K562 (cell line): ENCODE measurements at regions not wholly inside any gene's neighbourhood (a gene's known extent, or its start where the extent isn't known, plus 50 kb on each side); places are given as distances from the start of the nearest gene placed in this dataset.

ENCODE experiments used
- ATAC-seq: fragments of 200-7000 bp; cut with Tn5 transposase; 3 replicates; pipeline ENCODE4 v1.9.1; 2020; ENCODE audit warnings: moderate library complexity
- BruUV-seq: library from RNA; stranded (reverse); fragments of 400-500 nt; replicated peaks from 2 replicates; lab custom pipeline; 2021; lab: Mats Ljungman, UMichigan
- CTCF ChIA-PET: fragments of 300-600 bp; formaldehyde crosslinking; extraction: SDS; loops from one replicate; lab custom pipeline; 2021; ENCODE audit warnings: low intra/inter-chr PET ratio; lab: Yijun Ruan, JAX
- POLR2A ChIA-PET: fragments of 300-600, 350-650 bp; sonication (Branson Sonifier 250); formaldehyde crosslinking; extraction: SDS; loops from one replicate; lab custom pipeline; 2021; ENCODE audit warnings: antibody characterized with exemption, inconsistent platforms; lab: Yijun Ruan, JAX
- DNase-seq, 4 experiments: peaks; one replicate each; pipeline versions ENCODE4 v3.0.0 to v3.0.0-alpha.2; 2011 to 2018; ENCODE audit warnings: low spot score in 3 of 4, mixed read lengths in 3 of 4; ENCODE audit errors: extremely low read depth in 1 of 4
- FAIRE-seq: peaks from 2 replicates; lab custom pipeline; 2011; peaks lifted over from hg19 to GRCh38; lab: Jason Lieb, UNC
- H2AFZ ChIP-seq: 2 replicates; pipeline ENCODE4 v1.6.0; 2011; ENCODE audit warnings: low read depth, low read length, control low read depth, inconsistent platforms
- H3K27ac ChIP-seq: fragments of 200-600 bp; 3 replicates; pipeline ENCODE4 v1.8.0; 2011; ENCODE audit warnings: low read depth, mild to moderate bottlenecking, control low read depth, inconsistent platforms, low read length, moderate library complexity, mixed read lengths; ENCODE audit errors: extremely low read depth
- H3K27me3 ChIP-seq, 2 experiments: fragments of 300-600 bp in 1 of 2; 2 replicates in 1 of 2; 3 replicates in 1 of 2; pipeline versions ENCODE4 v1.6.0 to v1.8.0; 2011; ENCODE audit warnings: inconsistent platforms in 2 of 2, low read length in 2 of 2, mild to moderate bottlenecking in 1 of 2, mixed read lengths in 1 of 2, moderate library complexity in 1 of 2; ENCODE audit not compliant: control insufficient read depth in 2 of 2, insufficient read depth in 2 of 2
- H3K36me3 ChIP-seq: fragments of 300-600 bp; 3 replicates; pipeline ENCODE4 v1.8.0; 2011; ENCODE audit warnings: mild to moderate bottlenecking, low read length, inconsistent platforms; ENCODE audit not compliant: control insufficient read depth, insufficient read depth
- H3K4me1 ChIP-seq, 2 experiments: fragments of 200-600 bp in 1 of 2; replicated peaks in 1 of 2; 2 replicates in 1 of 2; 3 replicates in 1 of 2; pipeline versions ENCODE4 v1.5.1 to v1.8.0; 2011; ENCODE audit warnings: inconsistent platforms in 2 of 2, low read length in 2 of 2, mild to moderate bottlenecking in 1 of 2, mixed read lengths in 1 of 2, moderate library complexity in 1 of 2; ENCODE audit not compliant: control insufficient read depth in 2 of 2, insufficient read depth in 2 of 2
- H3K4me2 ChIP-seq: 2 replicates; pipeline ENCODE4 v1.6.1; 2011; ENCODE audit warnings: low read length, control low read depth, inconsistent platforms, mixed read lengths; ENCODE audit not compliant: insufficient read depth
- H3K4me3 ChIP-seq: fragments of 200-600 bp; sonication (generic), shearing (Covaris generic); 2 replicates; pipeline ENCODE4 v1.5.1; 2016; ENCODE audit warnings: control low read depth, inconsistent platforms
- H3K79me2 ChIP-seq: fragments of 200-600 bp; 3 replicates; pipeline ENCODE4 v1.8.0; 2011; ENCODE audit warnings: low read length, inconsistent platforms; ENCODE audit not compliant: control insufficient read depth, insufficient read depth
- H3K9ac ChIP-seq, 2 experiments: 2 replicates each; pipeline versions ENCODE4 v1.6.0 to v1.6.1; 2011; ENCODE audit warnings: low read depth in 2 of 2, low read length in 2 of 2, control low read depth in 1 of 2, inconsistent platforms in 1 of 2, mild to moderate bottlenecking in 1 of 2, mixed read lengths in 1 of 2; ENCODE audit not compliant: insufficient read depth in 1 of 2
- H3K9me1 ChIP-seq: one replicate; pipeline ENCODE4 v1.6.0; 2011; ENCODE audit warnings: inconsistent platforms, mild to moderate bottlenecking, low read length, moderate library complexity; ENCODE audit not compliant: control insufficient read depth, insufficient read depth
- H3K9me3 ChIP-seq: replicated peaks from 2 replicates; pipeline ENCODE4 v1.5.1; 2011; ENCODE audit warnings: low read depth, low read length, inconsistent platforms; ENCODE audit not compliant: control insufficient read depth, insufficient read depth
- H4K20me1 ChIP-seq: replicated peaks from 2 replicates; pipeline ENCODE4 v1.6.1; 2011; ENCODE audit warnings: low read length, inconsistent platforms, mixed read lengths; ENCODE audit not compliant: control insufficient read depth, insufficient read depth
- ARNT ChIP-seq, 2 experiments: fragments of 450-650 bp; IDR thresholded peaks; 2 replicates each; pipeline ENCODE4 v1.6.1; 2016; ENCODE audit warnings: mild to moderate bottlenecking in 1 of 2
- BRF1 ChIP-seq: IDR thresholded peaks from 3 replicates; pipeline ENCODE4 v1.6.1; 2011; ENCODE audit warnings: borderline replicate concordance, mild to moderate bottlenecking; ENCODE audit not compliant: insufficient read length; ENCODE audit errors: extremely low read depth
- ESRRA ChIP-seq: fragments of 450-650 bp; IDR thresholded peaks from 2 replicates; pipeline ENCODE4 v1.6.1; 2014; ENCODE audit warnings: low read depth, mild to moderate bottlenecking, moderate library complexity, borderline replicate concordance
- FOSL1 ChIP-seq: fragments of 200-800 bp; sonication (Bioruptor generic); conservative IDR thresholded peaks from 2 replicates; pipeline ENCODE4 v1.6.1; 2016; ENCODE audit warnings: missing genetic modification characterization, missing compliant biosample characterization
- HDAC8 ChIP-seq: fragments of 450-650 bp; IDR thresholded peaks from 2 replicates; pipeline ENCODE4 v1.6.1; 2016; ENCODE audit warnings: mild to moderate bottlenecking, missing genetic modification characterization, moderate library complexity, missing compliant biosample characterization
- KDM2B ChIP-seq: fragments of 250-450 bp; sonication (Bioruptor Pico); IDR thresholded peaks from 2 replicates; pipeline ENCODE4 v1.8.0; 2021; ENCODE audit warnings: mild to moderate bottlenecking, moderate library complexity
- MBD2 ChIP-seq: sonication (generic); IDR thresholded peaks from 2 replicates; pipeline ENCODE4 v1.6.1; 2016; ENCODE audit warnings: low read depth, borderline replicate concordance
- MCM7 ChIP-seq, 2 experiments: fragments of 450-650 bp; IDR thresholded peaks; 2 replicates each; pipeline ENCODE4 v1.6.1; 2016 to 2018
- MYC ChIP-seq, 2 experiments: fragments of 250-450 bp in 1 of 2; sonication (Bioruptor Pico) in 1 of 2; IDR thresholded peaks; 2 replicates each; pipeline versions ENCODE4 v1.5.1 to v1.6.1; 2012 to 2021; ENCODE audit warnings: low read depth in 2 of 2, borderline replicate concordance in 1 of 2, improper control_type of control experiment in 1 of 2, low read length in 1 of 2, mild to moderate bottlenecking in 1 of 2, moderate library complexity in 1 of 2
- NR2F6 ChIP-seq: fragments of 450-650 bp; formaldehyde crosslinking; IDR thresholded peaks from 2 replicates; pipeline ENCODE4 v1.4.0; 2020; ENCODE audit warnings: mild to moderate bottlenecking
- PKNOX1 ChIP-seq: fragments of 450-650 bp; IDR thresholded peaks from 2 replicates; pipeline ENCODE4 v1.6.1; 2016
- PTTG1 ChIP-seq: fragments of 450-650 bp; IDR thresholded peaks from 2 replicates; pipeline ENCODE4 v1.6.1; 2016; ENCODE audit warnings: low read depth, mild to moderate bottlenecking, missing genetic modification characterization, missing compliant biosample characterization
- ZBTB12 ChIP-seq: fragments of 250-450 bp; sonication (Bioruptor Pico); IDR thresholded peaks from 2 replicates; pipeline ENCODE4 v1.4.0; 2020
- ZC3H4 ChIP-seq: sonication (generic); formaldehyde crosslinking; IDR thresholded peaks from 2 replicates; pipeline ENCODE4 v1.9.0; 2021; ENCODE audit warnings: missing genetic modification reagents, borderline replicate concordance
- ZFP1 ChIP-seq: fragments of 450-650 bp; formaldehyde crosslinking; IDR thresholded peaks from 2 replicates; pipeline ENCODE4 v1.4.0; 2020; ENCODE audit warnings: mild to moderate bottlenecking, mixed read lengths
- ZNF589 ChIP-seq: fragments of 200-800 bp; sonication (Bioruptor generic); IDR thresholded peaks from 2 replicates; pipeline ENCODE4 v1.6.1; 2016; ENCODE audit warnings: low read depth, missing genetic modification characterization, missing compliant biosample characterization
- WGBS: fragments of 100-300 bp; shearing (Covaris generic); methylation state at CpG from one replicate; pipeline ENCODE4 v1.1.6; 2016; ENCODE audit warnings: low coverage, mixed read lengths; ENCODE audit not compliant: insufficient coverage; ENCODE audit errors: missing lambda C conversion rate; 5-methylcytosine and 5-hydroxymethylcytosine counted together
- in situ Hi-C: fragments of 300-500 bp; cut with MboI; formaldehyde crosslinking; loops from 4 replicates; pipeline ENCODE4 v1.15.0; 2018; ENCODE audit warnings: inconsistent platforms, mixed read lengths
- intact Hi-C: fragments of 100-400 bp; cut with micrococcal nuclease; formaldehyde crosslinking; loops from 2 replicates; pipeline ENCODE4 v1.14.2; 2022

- no peak for FAIRE-seq
- CTCF ChIA-PET = no interaction called here
- BruUV-seq = no TSS peak
Observed at GRCh38 chr7:444606-445005, 75.0 kb downstream of the PDGFA start.

More at GRCh38 chr7:444606-445005, 75.0 kb downstream of the PDGFA start:
- no peak for DNase-seq
- no peak overlapping the region for H3K4me3 ChIP-seq
- no peak overlapping the region for H2AFZ ChIP-seq
- H3K4me2 ChIP-seq = no peak overlapping the region
- 5% methylated on average over 8 of the region's 8 CpGs for WGBS
- H3K79me2 ChIP-seq = no peaks in the 10 kb centered on the region
- H3K27me3 ChIP-seq = peaks cover 0 to 5% of the 10 kb centered on the region in 2 experiments; a peak in 1 of 5 replicates
- no peak; the same call in 2 of the 3 replicates for ATAC-seq
- H3K9me3 ChIP-seq = no peaks in the 10 kb centered on the region
- H3K4me1 ChIP-seq = peaks cover 0 to 31% of the 10 kb centered on the region in 2 experiments; a peak in 3 of 5 replicates
- in situ Hi-C loops (no loop called here), intact Hi-C loops (no loop called here)
- POLR2A ChIA-PET = interaction anchor here (0.7 kb wide), 1 partner anchor 16 kb away, joined by 3 read pairs; no protein-coding TSS in a partner anchor
- no peaks in the 10 kb centered on the region for H3K9me1 ChIP-seq
- H3K36me3 ChIP-seq = no peaks in the 10 kb centered on the region
- H3K27ac ChIP-seq = no peak overlapping the region
- no peak overlapping the region; a peak in 1 of 4 replicates for H3K9ac ChIP-seq
- no peak for TF ChIP-seq ESRRA
- TF ChIP-seq PTTG1 (tag) = no peak
- TF ChIP-seq MYC (IDR thresholded peaks at IDR 0.05; ENCODE audit: low read depth, low read length) = no peak
- no peak for TF ChIP-seq MYC (CRISPR knock-in tag; IDR thresholded peaks at IDR 0.05; ENCODE audit: borderline replicate concordance, low read depth)
- TF ChIP-seq FOSL1 (tag) = no peak
- TF ChIP-seq ZNF589 (CRISPR knock-in tag) = no peak
- no peak for TF ChIP-seq PKNOX1
- TF ChIP-seq NR2F6 (CRISPR knock-in tag) = no peak
- no peak for TF ChIP-seq HDAC8 (tag)
- TF ChIP-seq KDM2B (CRISPR knock-in tag) = no peak
- no peak for TF ChIP-seq ARNT (IDR thresholded peaks at IDR 0.05)
- no peak for TF ChIP-seq ZBTB12 (CRISPR knock-in tag)
- TF ChIP-seq ZC3H4 = no peak
- TF ChIP-seq MBD2 = no peak
- no peak for TF ChIP-seq BRF1
- no peak for TF ChIP-seq MCM7 (IDR thresholded peaks at IDR 0.05)
- no peak for TF ChIP-seq ZFP1 (CRISPR knock-in tag)
- H4K20me1 ChIP-seq = no peaks in the 10 kb centered on the region
